IMR-90 (cell line): ENCODE measurements at regions not wholly inside any gene's neighbourhood (a gene's known extent, or its start where the extent isn't known, plus 50 kb on each side); places are given as distances from the start of the nearest gene placed in this dataset.

Experiments
- ATAC-seq: fragments of 200-7000 bp; cut with Tn5 transposase; 2 replicates; pipeline ENCODE4 v1.9.1; 2020; ENCODE audit warnings: low read depth, mild to moderate bottlenecking, moderate library complexity
- BruUV-seq: library from RNA; stranded (reverse); fragments of 400-500 nt; replicated peaks from 2 replicates; lab custom pipeline; 2021; lab: Mats Ljungman, UMichigan
- CTCF ChIA-PET: fragments of 300-600 bp; formaldehyde crosslinking; extraction: SDS; loops from one replicate; lab custom pipeline; 2021; ENCODE audit warnings: antibody characterized with exemption; lab: Yijun Ruan, JAX
- POLR2A ChIA-PET: fragments of 300-600 bp; sonication (Branson Sonifier 250); formaldehyde crosslinking; loops from one replicate; lab custom pipeline; 2022; ENCODE audit warnings: antibody characterized with exemption; ENCODE audit not compliant: unreplicated experiment; lab: Charles Lee
- DNase-seq: peaks from one replicate; pipeline ENCODE4 v3.0.0; 2013
- H2AFZ ChIP-seq: replicated peaks from 2 replicates; pipeline ENCODE3; 2013; ENCODE audit warnings: low read length, mild to moderate bottlenecking; ENCODE audit not compliant: poor library complexity
- H2AK5ac ChIP-seq: 2 replicates; pipeline ENCODE4 v1.6.1; 2013; ENCODE audit warnings: low read depth, low read length, inconsistent platforms
- H2AK9ac ChIP-seq: replicated peaks from 2 replicates; pipeline ENCODE3; 2013; ENCODE audit warnings: mild to moderate bottlenecking, low read depth, low read length, moderate library complexity; ENCODE audit not compliant: poor library complexity
- H2BK120ac ChIP-seq: 2 replicates; pipeline ENCODE4 v1.6.1; 2013; ENCODE audit warnings: low read depth, low read length, inconsistent platforms
- H2BK15ac ChIP-seq: 3 replicates; pipeline ENCODE4 v1.6.1; 2013; ENCODE audit warnings: low read depth, low read length, inconsistent platforms
- H2BK20ac ChIP-seq: 2 replicates; pipeline ENCODE4 v1.6.1; 2013; ENCODE audit warnings: low read depth, mild to moderate bottlenecking, inconsistent platforms, low read length, moderate library complexity
- H2BK5ac ChIP-seq: 2 replicates; pipeline ENCODE4 v1.6.1; 2013; ENCODE audit warnings: mild to moderate bottlenecking, low read depth, low read length, inconsistent platforms; ENCODE audit not compliant: poor library complexity, severe bottlenecking
- H3K14ac ChIP-seq: replicated peaks from 2 replicates; pipeline ENCODE4 v1.6.1; 2013; ENCODE audit warnings: low read depth, low read length, inconsistent platforms
- H3K18ac ChIP-seq: 2 replicates; pipeline ENCODE4 v1.6.1; 2013; ENCODE audit warnings: low read depth, low read length, control low read depth
- H3K23ac ChIP-seq: 2 replicates; pipeline ENCODE4 v1.6.1; 2013; ENCODE audit warnings: low read depth, low read length, inconsistent platforms
- H3K27ac ChIP-seq: 2 replicates; pipeline ENCODE4 v1.5.1; 2013; ENCODE audit warnings: mild to moderate bottlenecking, control low read depth, low read length; ENCODE audit not compliant: insufficient read depth
- H3K27me3 ChIP-seq: 2 replicates; pipeline ENCODE4 v1.6.1; 2013; ENCODE audit warnings: low read length; ENCODE audit not compliant: control insufficient read depth, insufficient read depth
- H3K36me3 ChIP-seq: 2 replicates; pipeline ENCODE4 v1.6.1; 2013; ENCODE audit warnings: low read length, mixed read lengths; ENCODE audit not compliant: control insufficient read depth, insufficient read depth
- H3K4ac ChIP-seq: 2 replicates; pipeline ENCODE4 v1.6.1; 2013; ENCODE audit warnings: low read depth, low read length, inconsistent platforms
- H3K4me1 ChIP-seq: 2 replicates; pipeline ENCODE4 v1.6.1; 2013; ENCODE audit warnings: low read length, mixed read lengths; ENCODE audit not compliant: control insufficient read depth, insufficient read depth
- H3K4me2 ChIP-seq: 2 replicates; pipeline ENCODE4 v1.6.1; 2013; ENCODE audit warnings: low read depth, mild to moderate bottlenecking, control low read depth, low read length, moderate library complexity
- H3K4me3 ChIP-seq: 2 replicates; pipeline ENCODE4 v1.5.1; 2013; ENCODE audit warnings: low read depth, mild to moderate bottlenecking, control low read depth, low read length, moderate library complexity; ENCODE audit not compliant: insufficient read depth
- H3K56ac ChIP-seq: 2 replicates; pipeline ENCODE4 v1.6.1; 2013; ENCODE audit warnings: low read length, inconsistent platforms; ENCODE audit not compliant: insufficient read depth; ENCODE audit errors: extremely low read depth
- H3K79me1 ChIP-seq, 2 experiments: 2 replicates each; pipeline ENCODE4 v1.6.1; 2013; ENCODE audit warnings: low read length in 2 of 2, inconsistent platforms in 1 of 2, low read depth in 1 of 2
- H3K9ac ChIP-seq: 2 replicates; pipeline ENCODE4 v1.6.1; 2013; ENCODE audit warnings: low read depth, low read length, control low read depth
- H3K9me1 ChIP-seq: 2 replicates; pipeline ENCODE4 v1.6.1; 2013; ENCODE audit warnings: low read length, inconsistent platforms; ENCODE audit not compliant: insufficient read depth
- H3K9me3 ChIP-seq: 2 replicates; pipeline ENCODE4 v1.6.1; 2013; ENCODE audit warnings: low read length; ENCODE audit not compliant: control insufficient read depth, insufficient read depth
- H4K20me1 ChIP-seq: 2 replicates; pipeline ENCODE4 v1.6.1; 2013; ENCODE audit warnings: low read length, inconsistent platforms; ENCODE audit not compliant: insufficient read depth
- H4K5ac ChIP-seq: 2 replicates; pipeline ENCODE4 v1.6.1; 2013; ENCODE audit warnings: mild to moderate bottlenecking, low read depth, low read length, control low read depth
- H4K8ac ChIP-seq, 2 experiments: 2 replicates each; pipeline ENCODE4 v1.6.1; 2013; ENCODE audit warnings: low read depth in 2 of 2, low read length in 2 of 2, control low read depth in 1 of 2, inconsistent platforms in 1 of 2
- H4K91ac ChIP-seq: 2 replicates; pipeline ENCODE4 v1.6.1; 2013; ENCODE audit warnings: low read depth, low read length, inconsistent platforms; ENCODE audit not compliant: insufficient read depth
- BHLHE40 ChIP-seq: fragments of 150-350 bp; IDR thresholded peaks from 2 replicates; pipeline ENCODE4 v1.6.1; 2016; ENCODE audit warnings: mild to moderate bottlenecking, low read depth, low read length
- CEBPB ChIP-seq: IDR thresholded peaks from 2 replicates; pipeline ENCODE4 v1.6.1; 2012; ENCODE audit warnings: low read depth, low read length, improper control_type of control experiment
- CHD1 ChIP-seq: IDR thresholded peaks from 2 replicates; pipeline ENCODE4 v1.6.1; 2012; ENCODE audit warnings: low read depth, low read length, improper control_type of control experiment
- CTCF ChIP-seq: conservative IDR thresholded peaks from 2 replicates; pipeline ENCODE4 v1.5.1; 2012; ENCODE audit warnings: mild to moderate bottlenecking, low read depth, low read length, improper control_type of control experiment
- ELK1 ChIP-seq: fragments of 150-350 bp; IDR thresholded peaks from 2 replicates; pipeline ENCODE4 v1.6.1; 2016; ENCODE audit warnings: low read depth, mild to moderate bottlenecking, low read length, moderate library complexity, borderline replicate concordance
- MAZ ChIP-seq: IDR thresholded peaks from 2 replicates; pipeline ENCODE4 v1.6.1; 2012; ENCODE audit warnings: low read depth, mild to moderate bottlenecking, low read length, improper control_type of control experiment, moderate library complexity, borderline replicate concordance
- MXI1 ChIP-seq: IDR thresholded peaks from 2 replicates; pipeline ENCODE4 v1.6.1; 2012; ENCODE audit warnings: low read depth, mild to moderate bottlenecking, low read length, moderate library complexity, borderline replicate concordance
- POLR2A ChIP-seq: IDR thresholded peaks from 2 replicates; pipeline ENCODE4 v1.6.1; 2012; ENCODE audit warnings: mild to moderate bottlenecking, low read depth, low read length
- RAD21 ChIP-seq: IDR thresholded peaks from 2 replicates; pipeline ENCODE4 v1.6.1; 2012; ENCODE audit warnings: low read length, improper control_type of control experiment
- RCOR1 ChIP-seq: IDR thresholded peaks from 2 replicates; pipeline ENCODE4 v1.6.1; 2012; ENCODE audit warnings: mild to moderate bottlenecking, low read length, improper control_type of control experiment; ENCODE audit not compliant: insufficient replicate concordance
- RFX5 ChIP-seq: IDR thresholded peaks from 2 replicates; pipeline ENCODE4 v1.8.0; 2012; ENCODE audit warnings: low read depth, mild to moderate bottlenecking, low read length, moderate library complexity
- SMC3 ChIP-seq: fragments of 150-350 bp; IDR thresholded peaks from 2 replicates; pipeline ENCODE4 v1.6.1; 2016; ENCODE audit warnings: low read depth, mild to moderate bottlenecking, antibody characterized with exemption, low read length, moderate library complexity
- USF2 ChIP-seq: fragments of 150-350 bp; IDR thresholded peaks from 2 replicates; pipeline ENCODE4 v1.6.1; 2017; ENCODE audit warnings: mild to moderate bottlenecking, antibody characterized with exemption, low read length, low read depth
- WGBS, 2 experiments: methylation state at CpG; one replicate each; pipeline versions ENCODE4 v1.1.5 to v1.1.7; 2013; ENCODE audit warnings: missing lambda C conversion rate in 2 of 2; ENCODE audit not compliant: insufficient read length in 1 of 2; ENCODE audit errors: extremely low coverage in 2 of 2; 5-methylcytosine and 5-hydroxymethylcytosine counted together
- dilution Hi-C: fragments of 300-500 bp; cut with HindIII; formaldehyde crosslinking; loops from one replicate; pipeline ENCODE4 v1.14.3; 2018; ENCODE audit warnings: low sequenced_read_pairs; ENCODE audit not compliant: unreplicated experiment
- in situ Hi-C: fragments of 300-500 bp; cut with MboI; formaldehyde crosslinking; loops from 3 replicates; pipeline ENCODE4 v1.14.3; 2019; ENCODE audit warnings: low sequenced_read_pairs, inconsistent platforms, mixed read lengths
- intact Hi-C: fragments of 100-400 bp; cut with micrococcal nuclease; formaldehyde crosslinking; loops from 2 replicates; pipeline ENCODE4 v1.10.0; 2022

GRCh38 chr5:159819591-159820411, 96.5 kb upstream of the ADRA1B start:
- peak overlapping the region; percentile 51; the same call in 1 of the 2 replicates for H2AK5ac ChIP-seq
- peak overlapping the region in 1 of 2 experiments; percentile 4; a peak in 1 of 4 replicates for H4K8ac ChIP-seq
- ATAC-seq, result peak; percentile 55
- no peak overlapping the region for H2BK15ac ChIP-seq
- no peak overlapping the region for H3K4me2 ChIP-seq
- H3K9me3 ChIP-seq, result no peaks in the 10 kb centered on the region
- no peak overlapping the region for H4K91ac ChIP-seq
- peaks cover 3% of the 10 kb centered on the region; the same call in 1 of the 2 replicates for H3K9me1 ChIP-seq
- H2BK20ac ChIP-seq, result no peak overlapping the region
- POLR2A ChIA-PET, result no interaction called here
- H3K14ac ChIP-seq, result 0 out of 2 replicates have a peak overlapping the region, but pooled peaks have one; percentile 25
- H2AK9ac ChIP-seq, result peak overlapping the region; percentile 20
- in situ Hi-C loops, result no loop called here
- H2AFZ ChIP-seq, result peak overlapping the region; percentile 44
- H3K9ac ChIP-seq, result no peak overlapping the region
- dilution Hi-C loops, result no loop called here
- WGBS, 2 experiments, result 20% methylated on average over 1 of the region's 9 CpGs; no CpG with 5 or more reads in 1 of the 2 experiments
- no peaks in the 10 kb centered on the region for H3K36me3 ChIP-seq
- TF ChIP-seq BHLHE40, result no peak
- no peak for TF ChIP-seq ELK1
- no peak for TF ChIP-seq POLR2A
- TF ChIP-seq MAZ, result no peak
- no peak for TF ChIP-seq SMC3
- no peak for TF ChIP-seq MXI1
- no peak for TF ChIP-seq RCOR1
- TF ChIP-seq CTCF, result no peak
- TF ChIP-seq RFX5, result no peak
- no peak for TF ChIP-seq RAD21
- no peak for TF ChIP-seq CEBPB
- no peak for TF ChIP-seq CHD1
- no peak for TF ChIP-seq USF2
- no peak overlapping the region for H2BK120ac ChIP-seq
- peaks cover 7% of the 10 kb centered on the region; the same call in 1 of the 2 replicates for H3K4me1 ChIP-seq
- H3K23ac ChIP-seq, result no peak overlapping the region
- H3K27ac ChIP-seq, result no peak overlapping the region
- no peak overlapping the region for H4K5ac ChIP-seq
- no peak overlapping the region for H2BK5ac ChIP-seq
- H3K27me3 ChIP-seq, result 0 out of 2 replicates have a peak, but pooled peaks cover 2% of the 10 kb centered on the region
- no peak overlapping the region for H3K4me3 ChIP-seq
- no TSS peak for BruUV-seq
- peak overlapping the region; percentile 33 for H3K4ac ChIP-seq
- no peak overlapping the region for H3K18ac ChIP-seq
- no peak overlapping the region for H3K56ac ChIP-seq
- no peaks in the 10 kb centered on the region for H4K20me1 ChIP-seq
- no peaks in the 10 kb centered on the region for H3K79me1 ChIP-seq
- intact Hi-C loops, result no loop called here
- CTCF ChIA-PET, result interaction anchor here (0.6 to 1.7 kb wide), 3 partner anchors 15 to 64 kb away, joined by 3 to 5 read pairs (median 3); no protein-coding TSS in a partner anchor
- DNase-seq, result no peak
